HG02678 (cell line): ENCODE measurements at regions not wholly inside any gene's neighbourhood (a gene's known extent, or its start where the extent isn't known, plus 50 kb on each side); places are given as distances from the start of the nearest gene placed in this dataset.
A peak's percentile ranks its signal among the peaks of the same experiment; 100 is the strongest.

Experiments
- ATAC-seq: cut with Tn5 transposase; IDR thresholded peaks from one replicate; pipeline ENCODE4 v1.9.1; 2021; ENCODE audit warnings: mild to moderate bottlenecking, moderate library complexity; ENCODE audit not compliant: unreplicated experiment

DNA sequence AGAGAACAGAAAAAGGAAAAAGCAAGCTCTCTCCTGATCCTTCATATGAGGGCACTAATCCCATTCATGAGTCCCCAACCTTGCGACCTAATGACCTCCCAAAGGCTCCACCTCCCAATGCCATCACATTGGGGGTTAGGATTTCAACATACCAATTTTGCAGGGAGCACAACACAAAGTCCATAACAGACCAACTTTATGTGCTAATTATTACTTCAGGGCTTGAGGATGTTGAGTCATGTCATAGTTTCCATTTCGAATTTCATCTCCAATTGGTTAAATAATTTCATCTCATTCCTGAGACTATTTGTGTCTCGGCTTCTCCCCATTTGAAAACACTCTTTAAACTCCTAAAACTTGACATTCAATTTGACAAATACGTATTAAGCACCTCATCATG lies 69.9 kb upstream of the KLF7 start:
- no peak for ATAC-seq

DNA sequence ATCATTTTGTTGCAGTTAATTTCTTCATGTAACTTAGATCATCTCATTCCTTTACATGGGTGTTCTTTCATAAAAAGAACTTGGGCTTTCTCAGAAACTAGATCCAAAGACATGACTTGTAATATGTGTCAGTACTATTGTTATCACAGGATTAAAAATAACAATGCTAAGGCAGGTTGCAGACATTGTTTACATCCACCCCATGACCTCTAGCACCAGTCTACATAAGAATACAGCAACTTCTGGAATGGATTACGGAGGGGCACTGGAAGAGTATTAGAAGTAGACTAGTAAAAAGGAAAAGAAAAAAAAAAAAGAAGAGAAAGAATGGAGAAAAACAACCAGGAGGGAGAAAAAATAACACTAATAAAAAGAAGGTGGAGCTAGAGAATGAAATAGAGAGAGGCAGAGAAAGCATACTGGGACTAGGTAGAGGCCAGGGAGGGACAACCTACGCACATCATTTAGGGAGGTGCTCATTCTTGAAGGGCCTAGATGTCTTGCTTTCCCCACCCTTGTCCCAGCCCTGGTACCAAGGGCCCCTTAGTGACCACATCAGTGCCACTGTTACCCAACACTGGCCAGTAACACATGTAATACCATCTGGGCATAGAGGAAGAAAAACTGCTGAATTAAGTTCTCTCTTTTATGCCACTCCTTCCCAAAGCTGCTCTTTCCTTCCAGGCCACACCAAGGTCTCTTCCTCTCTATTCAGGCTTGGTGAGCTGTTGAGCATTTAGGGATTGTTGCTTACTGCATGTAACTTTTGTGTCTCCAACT lies 70.6 kb upstream of the KLF7 start:
- ATAC-seq: no peak

DNA sequence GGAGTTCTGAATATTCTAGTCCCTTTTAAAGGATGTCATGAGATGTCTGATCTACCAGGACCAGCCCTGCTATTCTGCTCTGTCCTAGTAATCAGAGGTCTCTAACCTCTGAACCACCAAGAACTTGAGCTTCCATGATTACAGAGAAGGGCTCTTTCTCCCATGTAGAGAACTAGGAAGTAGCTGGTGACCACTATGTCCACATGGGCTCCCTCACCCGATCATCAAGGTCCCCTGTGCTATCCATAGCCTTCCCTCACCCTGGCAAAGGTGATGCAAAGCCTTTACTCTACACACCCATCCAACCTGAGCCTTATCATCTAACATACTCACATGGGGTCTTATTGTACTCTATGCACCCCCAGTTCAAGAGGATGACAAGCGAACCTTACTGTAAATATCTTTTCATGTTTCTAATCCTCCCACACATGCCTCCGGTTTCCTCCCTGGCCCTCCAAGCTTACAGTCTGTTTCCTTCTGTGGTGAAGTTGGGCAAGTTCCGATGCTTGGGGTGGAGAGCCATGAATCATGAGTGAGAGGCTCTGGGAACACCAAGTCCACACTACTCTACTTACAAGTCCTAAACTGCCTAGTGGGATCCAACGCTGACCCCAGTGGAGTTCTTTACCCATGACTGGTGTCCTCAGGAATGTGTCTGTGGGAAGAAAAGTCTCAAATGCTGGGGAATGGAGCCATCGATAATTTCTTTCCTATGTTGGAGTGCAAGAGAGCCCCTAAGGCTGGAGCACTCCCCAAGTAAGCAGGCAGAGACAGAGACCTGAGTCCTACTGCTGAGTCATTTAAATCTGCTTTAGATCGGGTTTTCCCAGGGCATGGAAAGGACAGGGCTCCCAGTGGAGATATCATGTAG lies 73.3 kb upstream of the KLF7 start:
- no peak for ATAC-seq

DNA sequence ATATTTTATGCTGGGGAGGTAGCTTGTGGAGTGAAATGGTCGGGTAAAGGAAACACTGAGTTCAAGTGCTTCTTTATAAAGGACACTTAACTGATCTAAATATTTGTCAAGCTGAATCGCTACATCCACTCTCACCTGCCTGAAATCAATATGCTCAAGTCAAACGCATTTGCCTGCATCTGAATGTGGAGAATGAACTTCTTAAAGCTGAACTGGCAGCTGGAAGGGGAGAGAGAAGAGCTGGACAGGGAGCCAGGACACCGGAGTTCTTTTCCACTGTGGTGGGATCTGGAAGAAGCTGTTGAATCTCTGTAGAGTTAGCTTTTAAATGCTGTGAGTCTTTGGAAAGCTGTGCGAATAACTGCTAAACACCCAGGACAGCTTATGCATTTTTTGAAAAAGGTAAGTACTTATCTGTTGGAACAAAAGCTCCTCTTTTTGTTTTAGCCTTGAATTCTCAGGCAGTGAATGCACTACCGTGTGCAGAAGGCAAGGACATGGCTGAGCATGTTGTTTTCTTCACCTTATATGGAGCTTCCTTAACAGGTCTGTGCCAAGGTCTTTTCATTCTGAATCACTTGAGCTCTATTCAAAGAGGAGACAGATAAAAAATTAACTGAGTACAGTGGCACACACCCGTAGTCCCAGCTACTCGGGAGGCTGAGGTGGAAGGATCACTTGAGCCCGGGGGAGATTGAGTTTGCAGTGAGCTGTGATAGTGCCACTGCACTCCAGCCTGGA lies 74.2 kb upstream of the KLF7 start:
- peak; percentile 47 for ATAC-seq

DNA sequence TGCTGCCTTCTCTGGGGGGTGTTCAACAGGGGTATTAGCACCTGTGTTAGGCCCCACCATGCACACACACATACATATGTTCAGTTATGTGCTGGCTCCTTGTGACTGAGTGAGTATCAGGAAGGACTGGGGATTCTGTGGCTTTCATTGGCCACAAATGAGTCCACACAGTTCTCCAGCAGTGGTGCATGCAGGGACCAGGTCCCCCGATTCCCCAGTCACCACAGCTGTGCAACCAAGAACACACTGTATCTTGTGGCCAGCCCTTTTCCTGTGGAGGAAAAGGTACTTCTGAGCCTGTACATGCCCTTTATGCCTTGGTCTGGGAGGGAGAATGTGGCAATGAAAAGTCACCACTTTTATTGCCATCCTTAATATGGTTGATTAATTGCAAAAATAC lies 74.9 kb upstream of the KLF7 start:
- no peak for ATAC-seq

DNA sequence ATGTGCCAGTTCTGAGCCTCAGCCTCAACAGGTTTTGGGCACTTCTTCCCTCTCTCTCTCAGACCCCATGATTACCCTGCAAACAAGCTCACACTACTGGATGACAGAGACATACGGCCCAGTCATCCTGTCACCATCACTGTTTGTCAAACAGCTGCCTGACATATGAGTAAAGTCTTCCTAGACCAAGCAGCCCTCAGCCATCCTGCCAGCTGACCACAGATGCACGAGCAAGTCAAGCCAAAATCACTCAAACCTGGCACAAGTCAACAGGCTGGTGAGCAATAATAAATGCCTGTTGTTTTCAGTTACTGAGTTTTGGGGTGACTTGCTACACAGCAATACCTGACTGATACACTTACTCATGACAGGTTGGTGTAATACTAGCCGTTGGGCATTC lies 75.5 kb upstream of the KLF7 start:
- ATAC-seq: no peak

DNA sequence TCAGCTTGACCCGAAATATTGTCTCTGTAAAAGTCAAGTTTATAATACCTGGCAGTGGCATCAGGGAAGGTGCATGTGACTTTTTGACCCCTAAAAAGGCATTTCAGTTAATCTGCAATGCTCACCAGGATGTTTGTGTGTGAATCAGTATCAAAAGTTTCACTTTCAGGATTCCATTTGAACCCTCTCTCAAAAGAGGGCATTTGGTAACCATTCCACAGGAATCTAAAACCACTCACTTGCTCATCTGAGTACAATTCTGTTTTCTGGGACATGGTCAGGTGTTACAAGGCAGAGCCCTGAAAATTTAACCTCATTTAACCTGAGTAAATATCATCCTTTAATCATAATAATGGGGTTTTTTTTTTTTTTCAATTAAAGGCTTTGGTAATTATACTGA lies 77.9 kb upstream of the KLF7 start:
- ATAC-seq: no peak

DNA sequence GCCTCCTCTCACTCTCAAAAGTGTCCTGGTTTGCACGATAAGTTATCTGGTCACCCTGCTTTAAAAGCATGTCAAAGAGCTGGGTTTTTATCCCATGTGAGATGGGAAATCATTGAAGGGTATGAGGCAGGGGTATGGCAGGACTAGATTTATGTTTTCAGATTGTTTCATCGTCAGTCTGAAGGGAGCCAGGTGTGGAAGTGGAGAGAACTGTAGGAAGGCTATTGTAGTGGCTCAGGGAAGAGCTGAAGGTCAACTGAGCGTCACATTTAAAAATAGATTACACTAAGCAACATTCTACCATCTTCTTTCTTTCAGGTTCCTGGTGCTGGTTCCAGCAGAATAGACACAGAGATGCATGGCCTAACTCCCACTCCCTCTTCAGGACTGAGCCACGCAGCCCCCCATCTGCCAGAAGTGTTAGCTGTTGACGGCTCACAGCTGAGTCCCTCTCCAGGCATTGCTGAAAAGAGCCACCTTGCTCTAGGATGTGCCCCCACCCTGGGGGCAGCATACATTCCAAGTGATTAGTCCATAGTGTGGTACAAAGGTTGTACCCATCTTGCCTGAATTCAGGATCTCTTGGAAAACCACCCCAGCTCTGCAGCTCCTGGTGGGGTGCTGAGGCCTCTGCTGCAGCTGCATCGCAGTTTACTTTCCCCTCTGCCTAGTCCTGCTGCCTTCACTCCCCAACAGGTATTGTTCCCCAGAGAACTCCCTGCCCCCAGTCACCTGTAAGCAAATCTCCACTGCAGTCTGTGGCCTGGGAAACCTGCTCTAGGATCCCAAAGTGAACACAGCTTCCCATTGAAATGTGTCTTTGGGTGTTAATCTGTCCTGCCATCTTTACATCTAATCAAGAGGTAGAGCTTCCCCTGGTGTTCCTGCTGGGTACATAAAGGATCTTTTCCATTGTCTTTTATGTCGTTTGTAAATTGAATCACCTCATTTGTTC lies 79.5 kb upstream of the KLF7 start:
- no peak for ATAC-seq

DNA sequence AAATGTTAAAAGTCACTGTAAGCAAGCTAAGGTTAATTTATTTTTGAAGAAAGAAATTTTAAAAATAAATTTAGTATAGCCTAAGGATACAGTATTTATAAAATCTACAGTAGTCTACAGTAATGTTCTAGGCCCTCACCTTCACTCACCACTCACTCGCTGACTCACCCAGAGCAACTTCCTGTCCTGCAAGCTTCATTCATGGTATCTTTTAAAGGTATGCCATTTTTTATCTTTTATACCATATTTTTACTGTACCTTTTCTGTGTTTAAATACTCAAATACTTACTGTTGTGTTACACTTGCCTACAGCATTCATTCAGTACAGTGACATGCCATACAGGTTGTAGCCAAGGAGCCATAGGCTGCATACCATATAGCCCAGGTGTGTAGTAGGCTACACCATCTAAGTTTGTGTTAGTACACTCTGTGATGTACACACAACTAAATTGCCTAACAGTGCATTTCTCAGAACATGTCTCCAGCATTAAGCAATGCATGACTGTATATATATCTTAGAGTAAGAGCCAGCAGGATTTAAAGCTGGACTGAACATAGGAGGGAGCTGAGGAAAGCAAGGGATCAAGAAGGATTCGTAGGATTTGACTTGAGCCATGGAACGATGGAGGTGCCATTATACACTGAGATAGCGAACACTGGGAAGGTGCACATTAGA lies 83.1 kb upstream of the KLF7 start:
- no peak for ATAC-seq

DNA sequence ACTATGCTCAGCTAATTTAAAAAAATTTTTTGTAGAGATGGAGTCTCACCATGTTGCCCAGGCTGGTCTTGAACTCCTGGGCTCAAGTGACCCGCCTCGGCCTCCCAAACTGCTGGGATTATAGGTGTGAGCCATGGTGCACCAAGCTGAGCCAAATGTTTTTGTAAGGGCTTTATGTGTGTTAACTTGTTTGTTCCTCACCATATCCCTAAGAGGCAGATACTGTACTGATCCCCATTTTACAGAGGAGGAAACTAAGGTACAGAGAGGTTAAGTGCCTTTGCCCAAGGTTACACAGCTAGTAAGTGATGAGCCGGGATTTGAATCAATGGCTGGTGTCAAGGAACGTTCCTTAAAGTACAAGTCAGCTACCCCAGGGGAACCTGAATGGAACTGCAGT lies 85.3 kb upstream of the KLF7 start:
- ATAC-seq: no peak

DNA sequence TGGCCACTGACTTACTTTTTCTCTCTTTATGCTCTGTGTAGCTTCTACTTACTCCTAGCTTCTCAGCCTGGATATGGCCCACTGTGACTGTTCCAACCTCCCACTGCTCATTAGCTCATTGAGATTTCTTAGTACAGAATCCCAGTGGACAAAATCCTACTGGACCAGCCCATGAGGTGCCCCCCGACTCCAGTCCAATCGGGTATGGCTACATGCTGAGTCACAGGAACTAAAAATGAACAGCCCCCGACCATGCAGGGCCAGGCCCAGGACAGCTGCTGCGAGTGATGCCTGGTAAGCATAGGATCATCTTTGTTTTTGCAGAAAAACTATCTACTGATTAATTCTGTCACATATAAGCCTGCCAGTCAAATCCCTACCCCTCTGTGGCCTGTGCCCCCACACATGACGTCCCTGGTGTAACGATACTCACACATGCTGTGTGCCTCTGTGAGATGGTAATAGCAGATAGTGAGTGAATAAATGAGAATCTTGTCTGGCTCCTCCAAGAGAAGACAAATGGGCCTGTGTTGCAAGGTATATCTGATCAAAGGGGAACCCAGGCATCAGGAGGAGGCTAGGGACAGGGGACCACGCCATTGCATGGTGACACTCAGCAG lies 85.9 kb upstream of the KLF7 start:
- no peak for ATAC-seq

DNA sequence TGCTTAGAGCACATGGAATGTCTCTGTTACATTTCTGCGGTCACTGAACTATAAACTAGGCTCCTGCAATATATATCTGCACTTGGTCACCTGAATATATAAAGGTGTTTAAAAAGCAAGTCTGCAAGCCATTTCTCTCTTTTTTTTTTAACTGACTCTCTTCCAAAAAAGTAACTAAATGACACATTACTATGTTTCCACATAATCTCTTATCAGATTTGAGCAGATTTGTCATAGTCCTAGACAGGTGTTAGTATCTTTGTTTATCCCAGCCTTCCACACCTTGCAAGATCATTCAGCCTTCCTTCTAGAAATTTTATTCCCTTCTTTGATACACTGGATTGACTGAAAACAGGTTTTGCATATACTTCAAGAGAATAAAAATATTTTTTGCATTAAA lies 86.7 kb upstream of the KLF7 start:
- ATAC-seq: no peak

DNA sequence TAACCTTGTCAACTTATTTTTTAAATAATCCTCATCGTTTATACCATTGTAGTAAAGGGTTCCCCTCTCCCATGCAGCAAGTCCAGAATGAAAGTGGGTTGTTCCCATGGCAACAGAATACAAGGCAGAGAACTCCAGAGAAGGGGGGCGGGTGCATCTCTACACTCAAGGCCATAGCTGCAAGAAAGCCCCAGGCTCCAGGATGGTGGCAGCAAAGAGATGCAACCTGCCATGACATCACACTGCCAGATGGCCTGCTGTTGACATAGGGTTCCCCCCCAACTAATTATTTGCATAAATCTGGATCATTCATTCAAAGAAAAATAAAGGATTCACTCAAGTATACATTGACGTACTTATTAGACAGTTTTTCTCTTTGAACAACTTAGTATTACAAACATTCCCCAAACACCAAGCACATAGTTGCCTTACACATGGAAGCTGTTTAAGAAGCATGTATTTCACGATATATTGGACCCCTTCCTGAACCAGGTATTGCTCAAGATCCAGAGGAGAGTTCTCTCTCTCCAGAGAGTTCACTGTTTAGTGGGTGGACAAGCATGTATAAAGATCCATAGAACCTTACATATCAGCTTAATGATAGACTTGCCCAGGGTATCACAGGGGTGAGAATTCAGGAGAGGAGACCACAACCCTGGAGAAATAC lies 87.4 kb upstream of the KLF7 start:
- ATAC-seq: no peak

DNA sequence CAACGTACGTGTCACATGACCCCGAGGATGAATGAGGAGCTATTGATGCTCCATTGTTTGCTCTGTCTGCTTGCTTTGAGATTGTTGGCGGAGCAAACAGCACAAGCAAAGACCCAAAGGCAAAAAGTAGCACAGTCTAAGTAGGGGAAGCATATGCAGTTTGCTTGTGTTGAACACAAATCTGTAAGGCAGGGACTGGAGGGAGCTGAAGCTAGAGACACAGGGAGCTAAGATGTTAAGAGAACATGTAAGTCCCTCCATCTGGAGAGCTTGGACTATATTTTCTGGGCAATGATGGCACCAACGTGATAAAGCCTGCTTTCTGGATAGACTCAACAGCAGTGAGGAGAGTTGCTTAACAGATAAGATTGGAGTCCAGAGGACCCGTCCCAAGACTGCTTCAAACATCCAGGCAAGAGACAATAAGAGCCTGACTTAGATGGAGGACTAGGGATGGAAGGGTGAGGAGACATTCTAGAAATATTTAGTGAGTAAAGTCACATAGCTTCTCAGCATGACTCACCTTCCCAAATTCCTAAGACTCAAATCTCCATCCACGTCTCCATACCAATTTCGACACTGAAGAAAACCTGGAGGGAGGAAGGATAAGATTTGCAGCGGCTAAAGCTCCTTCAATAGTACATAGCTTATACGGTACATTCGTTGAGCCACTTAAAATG lies 88.1 kb upstream of the KLF7 start:
- ATAC-seq: no peak

DNA sequence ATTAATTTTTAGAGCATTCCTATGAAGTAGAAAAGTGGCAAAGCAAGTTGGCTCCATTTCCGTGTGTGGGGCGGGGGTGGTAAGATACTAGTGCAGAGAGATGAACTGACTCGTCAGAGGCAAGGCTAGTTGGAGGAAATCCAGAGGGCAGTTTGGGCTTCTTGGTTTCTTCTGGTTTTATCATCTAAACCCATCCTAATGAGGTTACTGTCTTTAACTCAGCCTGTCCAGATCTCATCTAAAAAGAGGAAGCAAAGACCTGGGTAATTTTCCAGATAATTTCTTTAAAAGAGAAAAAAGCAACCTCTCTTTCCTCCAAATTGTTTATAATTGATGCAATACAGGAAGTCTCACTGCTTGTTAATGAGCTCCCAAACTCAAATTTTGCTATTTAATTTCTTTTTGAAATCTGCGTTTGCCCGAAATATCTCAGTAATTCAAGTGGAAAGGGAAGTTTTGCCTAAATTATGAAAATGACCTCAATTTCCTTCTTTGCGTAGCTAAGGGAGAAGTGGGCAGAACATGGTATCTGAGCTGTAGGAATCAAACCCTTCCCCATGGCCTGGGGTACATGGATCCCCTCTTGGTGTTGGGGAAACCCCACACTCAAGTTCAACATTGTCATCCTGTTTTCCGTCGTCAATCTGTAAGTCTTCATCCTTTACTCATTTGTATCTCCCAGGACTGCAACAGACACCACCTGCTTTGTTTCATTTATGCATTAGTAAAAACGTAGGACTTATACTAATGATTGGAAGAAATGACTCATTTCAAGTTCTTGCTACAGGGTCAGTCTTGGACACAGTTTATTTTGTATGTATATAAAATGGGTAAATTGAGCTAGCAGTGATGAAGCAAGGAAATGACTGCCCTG lies 89.1 kb upstream of the KLF7 start:
- no peak for ATAC-seq

DNA sequence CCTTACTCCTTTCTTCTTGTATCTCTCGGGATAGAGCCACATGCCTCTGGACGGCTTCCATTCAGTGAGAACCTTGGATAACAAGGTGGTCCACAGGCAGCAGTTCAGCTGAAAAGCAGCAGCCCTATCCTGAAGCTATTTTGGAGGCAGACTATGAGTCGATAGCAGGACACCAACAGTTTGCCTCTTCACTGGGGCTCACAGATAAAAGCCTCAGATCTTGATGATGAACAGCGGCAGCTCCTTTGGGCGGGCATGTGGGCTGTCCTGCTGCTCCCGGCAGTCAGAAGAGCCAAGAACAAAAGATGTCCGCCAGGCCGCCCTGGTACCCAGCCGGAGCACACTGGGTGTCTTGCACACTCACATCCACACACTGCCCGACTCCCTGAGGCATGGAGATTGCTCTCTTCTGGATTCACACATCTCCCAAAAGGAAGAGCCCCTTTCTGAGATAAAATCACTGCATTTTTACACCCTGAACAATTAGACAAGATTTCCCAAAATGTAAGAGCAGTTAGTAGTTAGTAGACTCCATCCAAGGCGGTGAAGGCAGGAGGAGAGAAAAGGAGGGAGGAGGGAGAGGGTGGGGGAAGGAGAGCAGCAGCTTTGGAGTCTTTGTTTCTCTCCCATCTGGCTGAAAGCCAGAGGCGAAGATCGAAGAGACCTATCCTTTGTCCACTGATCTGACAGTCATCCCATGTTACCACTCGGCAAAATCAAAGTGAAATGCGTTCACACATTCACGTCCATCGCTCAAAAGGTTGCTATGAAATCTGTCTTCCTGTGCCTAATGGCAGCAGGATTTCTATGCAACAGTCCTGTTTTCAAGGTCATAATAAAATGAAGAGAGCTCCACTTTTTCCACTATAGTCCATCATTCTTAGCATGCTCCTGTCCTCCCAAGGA lies 90.1 kb upstream of the KLF7 start:
- no peak for ATAC-seq
